Activated CD4-positive, alpha-beta T cell treated with anti-CD3 and anti-CD28 coated beads, Interleukin-2, amount 50 U/mL, for 16 hours (primary cell): ENCODE measurements at regions not wholly inside any gene's neighbourhood (a gene's known extent, or its start where the extent isn't known, plus 50 kb on each side); places are given as distances from the start of the nearest gene placed in this dataset.
A peak's percentile ranks its signal among the peaks of the same experiment; 100 is the strongest.

Source experiments
- DNase-seq: peaks from one replicate; pipeline ENCODE4 v3.0.0-alpha.2; 2020

GRCh38 chr14:97703006-97703760, 906.0 kb downstream of the VRK1 start:
- peak; percentile 34 for DNase-seq

GRCh38 chr14:97704316-97704885, 907.2 kb downstream of the VRK1 start:
- DNase-seq, result no peak

- DNase-seq, result no peak
Observed at GRCh38 chr14:97705107-97705506, 907.9 kb downstream of the VRK1 start.

- DNase-seq, result peak; percentile 31
Observed at GRCh38 chr14:97705976-97706375, 908.8 kb downstream of the VRK1 start.

GRCh38 chr14:97706819-97707218, 909.6 kb downstream of the VRK1 start:
- DNase-seq, result no peak

- peak; percentile 48 for DNase-seq
Observed at GRCh38 chr14:97707603-97708002, 910.4 kb downstream of the VRK1 start.

GRCh38 chr14:97709552-97709951, 912.4 kb downstream of the VRK1 start:
- DNase-seq, result no peak

- no peak for DNase-seq
Observed at GRCh38 chr14:97710726-97711125, 913.5 kb downstream of the VRK1 start.

GRCh38 chr14:97712471-97712870, 915.3 kb downstream of the VRK1 start:
- DNase-seq, result no peak

GRCh38 chr14:97713023-97713422, 915.8 kb downstream of the VRK1 start:
- peak; percentile 32 for DNase-seq

- no peak for DNase-seq
Observed at GRCh38 chr14:97718886-97719442, 921.8 kb downstream of the VRK1 start.

GRCh38 chr14:97719931-97720330, 922.7 kb downstream of the VRK1 start:
- no peak for DNase-seq

GRCh38 chr14:97723351-97723750, 926.2 kb downstream of the VRK1 start:
- DNase-seq, result no peak

- DNase-seq, result no peak
Observed at GRCh38 chr14:97723819-97724218, 926.6 kb downstream of the VRK1 start.

- DNase-seq, result peak; percentile 56
Observed at GRCh38 chr14:97724265-97724731, 927.1 kb downstream of the VRK1 start.

GRCh38 chr14:97726676-97727075, 929.5 kb downstream of the VRK1 start:
- DNase-seq, result no peak

- no peak for DNase-seq
Observed at GRCh38 chr14:97730706-97731105, 933.5 kb downstream of the VRK1 start.

GRCh38 chr14:97731800-97732199, 934.6 kb downstream of the VRK1 start:
- no peak for DNase-seq

GRCh38 chr14:97747316-97747715, 950.1 kb downstream of the VRK1 start:
- no peak for DNase-seq

- DNase-seq, result no peak
Observed at GRCh38 chr14:97748616-97749015, 951.4 kb downstream of the VRK1 start.

- no peak for DNase-seq
Observed at GRCh38 chr14:97757491-97757890, 960.3 kb downstream of the VRK1 start.

- no peak for DNase-seq
Observed at GRCh38 chr14:97760050-97760449, 962.9 kb downstream of the VRK1 start.

GRCh38 chr14:97762386-97762785, 965.2 kb downstream of the VRK1 start:
- DNase-seq, result no peak

GRCh38 chr14:97771340-97772045, 974.3 kb downstream of the VRK1 start:
- DNase-seq, result no peak
